ENCODE measurements at regions not wholly inside any gene's neighbourhood (a gene's known extent, or its start where the extent isn't known, plus 50 kb on each side); places are given as distances from the start of the nearest gene placed in this dataset.
A peak's percentile ranks its signal among the peaks of the same experiment; 100 is the strongest.
"Not testable (repeated sequence)": the region's sequence is repeated elsewhere in the genome, so short reads cannot be mapped to it uniquely, and the experiment has no call there.

- intact Hi-C loops (cut with DNase I) = loop anchor here in 1 of 10 donors (10.0 kb wide), 1 partner anchor 58 kb away; no protein-coding TSS in a partner anchor
- Histone ChIP-seq H3K4me1 (peaks cover 0 to 7% (median 0%) of the 10 kb centered on the region in 12 donors), H3K36me3 (no peaks in the 10 kb centered on the region), H3K27ac (peak overlapping the region in 1 of 12 donors; percentile 38), H3K9me3 (no peaks in the 10 kb centered on the region), H3K4me3 (no peak overlapping the region), H3K27me3 (no peaks in the 10 kb centered on the region)
- TF ChIP-seq CTCF (IDR thresholded peaks at IDR 0.05) = no peak
- TF ChIP-seq POLR2A (IDR thresholded peaks at IDR 0.05) = no peak
- no peak for ATAC-seq
- DNase-seq = no peak
- WGBS, 4 donors = 61 to 83% (median 68%) methylated on average over 3 of the region's 3 CpGs
Measured at GRCh38 chr6:109252261-109253041, 129.8 kb downstream of the CD164 start.

GRCh38 chr6:109251839-109252238 is 130.4 kb downstream of the CD164 start:
- Histone ChIP-seq H3K36me3 (no peaks in the 10 kb centered on the region), H3K4me1 (peaks cover 0 to 7% (median 0%) of the 10 kb centered on the region in 12 donors), H3K27ac (peak overlapping the region in 1 of 12 donors; percentile 38), H3K27me3 (no peaks in the 10 kb centered on the region), H3K9me3 (no peaks in the 10 kb centered on the region), H3K4me3 (no peak overlapping the region)
- intact Hi-C loops (cut with DNase I) = loop anchor here in 1 of 10 donors (10.0 kb wide), 1 partner anchor 57 kb away; no protein-coding TSS in a partner anchor
- DNase-seq = no peak
- no peak for TF ChIP-seq POLR2A (IDR thresholded peaks at IDR 0.05)
- TF ChIP-seq CTCF (IDR thresholded peaks at IDR 0.05) = no peak
- ATAC-seq = no peak

- intact Hi-C loops (cut with DNase I) = loop anchor here in 1 of 10 donors (10.0 kb wide), 1 partner anchor 56 kb away; no protein-coding TSS in a partner anchor
- ATAC-seq, H3K9me3 ChIP-seq, H3K4me1 ChIP-seq, DNase-seq, H3K4me3 ChIP-seq, H3K27ac ChIP-seq, H3K36me3 ChIP-seq, H3K27me3 ChIP-seq: not testable (repeated sequence)
- 83 to 92% (median 88%) methylated on average over 9 to 23 of the region's 32 CpGs for WGBS, 4 donors
Measured at GRCh38 chr6:109250544-109251156, 131.6 kb downstream of the CD164 start.

- DNase-seq (no peak), ATAC-seq (no peak)
- 82 to 86% (median 85%) methylated on average over 7 of the region's 7 CpGs for WGBS, 4 donors
- H3K9me3 ChIP-seq = no peaks in the 10 kb centered on the region
- peaks cover 0 to 44% (median 15%) of the 10 kb centered on the region in 12 donors for H3K4me1 ChIP-seq
- no peak overlapping the region for H3K4me3 ChIP-seq
- no peaks in the 10 kb centered on the region for H3K36me3 ChIP-seq
- TF ChIP-seq POLR2A (IDR thresholded peaks at IDR 0.05) (no peak), CTCF (IDR thresholded peaks at IDR 0.05) (no peak)
- H3K27me3 ChIP-seq = no peaks in the 10 kb centered on the region
- intact Hi-C loops (cut with DNase I) = loop anchor here in 1 of 10 donors (5.0 kb wide), 1 partner anchor 138 kb away; the partner anchor contains the start of gene CD164
- peak overlapping the region in 1 of 12 donors; percentile 42 for H3K27ac ChIP-seq
Measured at GRCh38 chr6:109243863-109244825, 138.1 kb downstream of the CD164 start.

Measured in heart left ventricle (tissue), 16 donors.